Activated naive CD4-positive, alpha-beta T cell treated with anti-CD3 and anti-CD28 coated beads for 36 hours (primary cell): ENCODE measurements at regions not wholly inside any gene's neighbourhood (a gene's known extent, or its start where the extent isn't known, plus 50 kb on each side); places are given as distances from the start of the nearest gene placed in this dataset.

Source experiments
- CTCF ChIA-PET: fragments of 350-600 bp; sonication (Branson Sonifier 250); formaldehyde crosslinking; loops from one replicate; lab custom pipeline; 2021; ENCODE audit warnings: antibody characterized with exemption; lab: Charles Lee
- DNase-seq: peaks from one replicate; pipeline ENCODE4 v3.0.0-alpha.2; 2020
- H3K27ac Mint-ChIP-seq: one replicate; pipeline ENCODE4 v1.8.0; 2021; ENCODE audit warnings: mild to moderate bottlenecking, mixed read lengths
- H3K27me3 Mint-ChIP-seq: one replicate; pipeline ENCODE4 v1.8.0; 2021; ENCODE audit warnings: low read depth, mixed read lengths
- H3K36me3 Mint-ChIP-seq: one replicate; pipeline ENCODE4 v1.8.0; 2021; ENCODE audit warnings: low read depth, mixed read lengths
- H3K4me1 Mint-ChIP-seq: one replicate; pipeline ENCODE4 v1.8.0; 2021; ENCODE audit warnings: low read depth, mixed read lengths
- H3K4me3 Mint-ChIP-seq: one replicate; pipeline ENCODE4 v1.8.0; 2021; ENCODE audit warnings: mild to moderate bottlenecking, moderate library complexity, mixed read lengths
- H3K9me3 Mint-ChIP-seq: one replicate; pipeline ENCODE4 v1.8.0; 2021; ENCODE audit warnings: mixed read lengths
- intact Hi-C: fragments of 100-400 bp; cut with micrococcal nuclease; formaldehyde crosslinking; loops from one replicate; pipeline ENCODE4 v1.15.1; 2023

DNA sequence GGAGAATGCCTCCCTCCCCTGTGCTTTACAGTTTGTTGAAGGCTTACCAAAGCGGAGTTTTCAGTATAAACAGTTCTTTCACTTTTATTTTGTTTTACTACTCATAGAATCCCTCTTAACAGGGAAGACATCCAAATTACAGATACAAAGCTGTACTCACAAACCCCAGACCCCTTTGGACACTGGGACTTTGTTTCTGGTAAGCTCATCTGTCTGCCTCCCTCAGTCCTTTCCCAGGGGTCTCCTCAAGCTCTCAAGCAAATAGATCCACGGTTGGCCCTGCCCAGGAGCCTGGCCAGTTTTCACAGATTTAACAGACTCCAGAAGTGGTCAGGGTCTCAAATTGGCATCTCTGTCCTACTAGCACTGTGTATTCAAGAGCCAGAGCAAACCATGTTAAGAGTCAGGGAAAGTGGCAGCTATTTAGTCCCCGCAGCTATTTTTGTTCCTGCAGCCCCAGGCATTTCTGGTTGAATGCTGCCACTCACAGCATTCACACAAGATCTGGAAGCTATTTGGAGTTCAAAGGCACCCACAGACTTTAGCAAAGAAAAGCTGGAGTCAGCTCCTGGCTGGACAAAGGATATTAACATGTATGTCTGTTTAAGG, 54.2 kb downstream of the TMEM100 start:
- Mint-ChIP-seq H3K9me3 (peaks cover 2% of the 10 kb centered on the region), H3K27me3 (peaks cover 14% of the 10 kb centered on the region), H3K36me3 (no peaks in the 10 kb centered on the region), H3K4me1 (peaks cover 6% of the 10 kb centered on the region), H3K4me3 (no peak overlapping the region), H3K27ac (no peak overlapping the region)
- intact Hi-C loops = no loop called here
- no peak for DNase-seq
- CTCF ChIA-PET = interaction anchor here (1.0 kb wide), 1 partner anchor 46 kb away, joined by 3 read pairs; no protein-coding TSS in a partner anchor

DNA sequence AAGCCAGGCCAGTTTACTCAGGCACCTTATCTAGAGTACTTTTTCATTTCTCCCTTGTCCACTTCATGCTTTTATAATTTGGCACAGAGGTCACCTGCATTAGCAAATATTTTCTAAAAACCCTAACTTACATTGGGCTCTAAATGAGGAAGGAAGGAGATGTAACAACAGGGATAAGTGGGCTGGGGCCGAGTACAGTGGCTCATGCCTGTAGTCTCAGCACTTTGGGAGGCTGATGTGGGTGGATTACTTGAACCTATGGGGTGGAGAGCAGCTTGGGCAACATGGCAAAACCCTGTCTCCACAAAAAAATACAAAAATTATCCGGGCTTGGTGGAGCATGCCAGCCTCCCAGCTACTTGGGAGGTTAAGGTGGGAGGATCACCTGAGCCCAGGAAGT, 55.9 kb downstream of the TMEM100 start:
- no peaks in the 10 kb centered on the region for H3K36me3 Mint-ChIP-seq

GRCh38 chr17:55664287-55664686, 58.4 kb downstream of the TMEM100 start:
- no peak overlapping the region for H3K27ac Mint-ChIP-seq
- no peaks in the 10 kb centered on the region for H3K36me3 Mint-ChIP-seq
- H3K9me3 Mint-ChIP-seq = no peaks in the 10 kb centered on the region

More for the DNA sequence above, 55.9 kb downstream of the TMEM100 start:
- Mint-ChIP-seq H3K4me1 (no peaks in the 10 kb centered on the region), H3K27me3 (peaks cover 19% of the 10 kb centered on the region), H3K9me3 (no peaks in the 10 kb centered on the region), H3K4me3 (no peak overlapping the region), H3K27ac (no peak overlapping the region)
- DNase-seq = no peak
- intact Hi-C loops = no loop called here
- CTCF ChIA-PET = no interaction called here

DNA sequence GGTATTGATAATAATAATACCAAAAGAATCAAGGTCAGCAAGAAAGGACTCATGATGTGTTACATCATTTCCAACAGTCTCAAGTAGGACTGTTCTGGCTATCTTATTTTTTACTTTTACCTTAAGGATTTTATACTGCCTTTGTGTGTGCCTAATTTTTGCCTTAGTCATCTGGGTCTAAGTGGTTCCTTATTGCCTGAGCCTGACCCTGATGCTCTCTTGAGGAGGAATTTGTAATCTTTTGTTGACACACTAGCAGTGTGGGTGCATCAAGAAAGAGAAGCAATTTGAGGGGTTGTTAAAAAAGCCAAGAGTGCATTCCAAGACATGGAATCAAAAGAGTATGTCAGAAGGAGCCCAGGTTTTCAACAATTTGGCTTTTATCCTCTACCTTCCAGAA, 59.3 kb downstream of the TMEM100 start:
- Mint-ChIP-seq H3K9me3 (no peaks in the 10 kb centered on the region), H3K27me3 (peaks cover 11% of the 10 kb centered on the region), H3K36me3 (no peaks in the 10 kb centered on the region), H3K4me3 (no peak overlapping the region), H3K4me1 (no peaks in the 10 kb centered on the region), H3K27ac (no peak overlapping the region)
- no peak for DNase-seq
- CTCF ChIA-PET = no interaction called here
- intact Hi-C loops = no loop called here

More at GRCh38 chr17:55664287-55664686, 58.4 kb downstream of the TMEM100 start:
- Mint-ChIP-seq H3K27me3 (peaks cover 11% of the 10 kb centered on the region), H3K4me1 (no peaks in the 10 kb centered on the region), H3K4me3 (no peak overlapping the region)
- intact Hi-C loops = no loop called here
- CTCF ChIA-PET = no interaction called here
- no peak for DNase-seq

DNA sequence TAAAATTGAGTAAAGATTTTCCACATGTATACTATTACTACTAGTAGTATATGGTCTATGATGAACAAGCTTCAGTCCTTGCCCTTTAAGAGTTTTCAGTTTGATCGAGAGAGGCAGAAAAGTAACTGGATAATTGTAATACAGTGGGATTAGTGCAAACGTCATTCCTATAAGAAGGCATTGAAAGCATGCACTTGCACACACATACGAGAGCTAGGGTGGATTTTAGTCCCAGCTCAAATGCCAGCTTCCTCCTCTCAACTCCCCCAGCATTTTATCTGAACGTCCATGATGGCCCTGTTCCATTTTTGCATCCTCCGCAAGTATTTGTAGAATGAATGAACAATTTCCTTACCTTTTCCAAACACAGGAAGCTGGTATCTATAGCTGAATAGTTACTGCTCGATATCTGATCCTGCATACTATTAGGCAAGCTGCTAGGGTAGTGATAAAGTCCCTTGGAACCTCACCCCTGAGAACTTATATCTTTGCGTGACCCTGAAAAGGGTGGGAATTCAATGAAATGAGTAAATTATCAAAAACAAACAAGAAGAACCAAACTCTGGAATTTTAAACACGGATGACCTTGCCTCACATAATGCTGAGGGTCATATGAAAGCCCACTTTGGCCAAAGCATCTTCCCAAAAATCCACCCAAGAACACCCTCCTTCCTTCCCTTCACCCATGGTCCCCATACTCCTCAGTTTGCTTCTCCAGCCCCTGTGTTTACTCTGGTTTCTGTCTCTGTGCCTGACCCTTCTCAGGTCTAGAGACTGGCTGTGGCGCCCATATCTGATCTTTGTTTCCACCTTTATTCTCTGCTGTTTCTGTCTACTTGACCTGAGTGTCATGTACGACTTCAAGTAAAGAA, 60.5 kb downstream of the TMEM100 start:
- Mint-ChIP-seq H3K4me1 (no peaks in the 10 kb centered on the region), H3K27me3 (peaks cover 16% of the 10 kb centered on the region), H3K9me3 (no peaks in the 10 kb centered on the region), H3K27ac (no peak overlapping the region), H3K4me3 (no peak overlapping the region), H3K36me3 (no peaks in the 10 kb centered on the region)
- no peak for DNase-seq
- intact Hi-C loops = no loop called here
- CTCF ChIA-PET = no interaction called here

DNA sequence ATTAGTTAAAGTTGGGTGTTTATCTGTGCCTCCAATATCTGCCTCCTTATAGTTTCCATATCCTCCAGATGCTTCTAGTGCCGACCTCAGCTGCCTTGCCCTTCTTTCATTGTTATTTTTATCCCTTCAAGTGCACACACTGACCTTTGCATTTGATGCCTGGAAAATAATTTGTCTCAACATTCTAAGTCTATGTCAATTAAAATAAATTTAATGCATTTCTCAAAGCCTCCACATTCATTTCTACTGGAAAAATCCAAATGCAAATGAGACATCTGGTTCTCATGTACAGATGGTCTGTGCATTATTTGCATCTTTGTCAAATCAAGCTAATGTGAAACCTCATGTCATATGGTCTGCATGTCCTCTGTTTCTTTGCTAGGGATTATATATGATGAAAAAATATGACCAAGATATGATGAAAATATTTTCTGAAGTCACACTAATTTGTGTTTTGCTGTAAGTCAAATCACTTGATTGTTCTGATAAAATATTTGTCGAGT, 61.4 kb downstream of the TMEM100 start:
- intact Hi-C loops = no loop called here
- H3K36me3 Mint-ChIP-seq = no peaks in the 10 kb centered on the region
- no peak for DNase-seq
- H3K9me3 Mint-ChIP-seq = no peaks in the 10 kb centered on the region
- H3K27me3 Mint-ChIP-seq = peaks cover 12% of the 10 kb centered on the region
- H3K4me1 Mint-ChIP-seq = no peaks in the 10 kb centered on the region
- CTCF ChIA-PET = no interaction called here
- H3K4me3 Mint-ChIP-seq = no peak overlapping the region
- no peak overlapping the region for H3K27ac Mint-ChIP-seq

DNA sequence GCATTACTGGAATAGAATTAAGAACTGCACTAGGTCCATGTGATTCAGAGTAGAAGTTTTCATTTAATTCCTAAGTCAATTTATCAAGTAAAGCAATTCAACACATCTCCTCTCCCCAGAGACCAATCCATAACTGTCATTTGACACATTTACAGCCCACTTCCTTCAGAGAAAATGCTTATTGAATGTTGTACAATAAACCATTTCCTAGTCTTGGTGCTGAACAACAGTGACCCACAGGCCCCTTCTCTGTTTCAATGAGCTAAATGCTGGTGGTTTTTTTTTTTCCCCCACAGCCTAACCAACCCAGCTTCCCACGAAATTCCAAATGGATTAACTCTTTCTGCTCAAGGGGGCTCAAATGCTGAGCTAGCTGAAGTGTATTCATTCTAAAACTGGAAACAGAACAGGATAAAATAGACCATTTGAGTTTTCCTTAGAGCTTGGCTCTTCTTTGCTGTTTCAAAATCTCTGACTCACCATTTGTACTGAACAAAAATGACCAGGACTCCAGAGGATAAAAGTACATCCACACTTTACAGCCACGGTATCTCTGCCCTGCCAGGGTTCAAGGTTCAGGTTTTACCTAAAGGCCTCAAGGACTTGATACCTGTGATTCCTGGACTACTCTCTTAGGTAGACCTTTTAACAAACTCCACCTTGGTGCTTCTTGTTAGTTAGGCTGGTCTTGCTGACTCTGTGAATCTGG, 62.3 kb downstream of the TMEM100 start:
- H3K36me3 Mint-ChIP-seq = no peaks in the 10 kb centered on the region
- H3K4me1 Mint-ChIP-seq = no peaks in the 10 kb centered on the region
- H3K27ac Mint-ChIP-seq = no peak overlapping the region
- intact Hi-C loops = no loop called here
- CTCF ChIA-PET = interaction anchor here (0.5 to 0.6 kb wide), 2 partner anchors 114 to 115 kb away, joined by 3 read pairs; no protein-coding TSS in a partner anchor
- no peak for DNase-seq
- peaks cover 14% of the 10 kb centered on the region for H3K27me3 Mint-ChIP-seq
- no peak overlapping the region for H3K4me3 Mint-ChIP-seq
- no peaks in the 10 kb centered on the region for H3K9me3 Mint-ChIP-seq

DNA sequence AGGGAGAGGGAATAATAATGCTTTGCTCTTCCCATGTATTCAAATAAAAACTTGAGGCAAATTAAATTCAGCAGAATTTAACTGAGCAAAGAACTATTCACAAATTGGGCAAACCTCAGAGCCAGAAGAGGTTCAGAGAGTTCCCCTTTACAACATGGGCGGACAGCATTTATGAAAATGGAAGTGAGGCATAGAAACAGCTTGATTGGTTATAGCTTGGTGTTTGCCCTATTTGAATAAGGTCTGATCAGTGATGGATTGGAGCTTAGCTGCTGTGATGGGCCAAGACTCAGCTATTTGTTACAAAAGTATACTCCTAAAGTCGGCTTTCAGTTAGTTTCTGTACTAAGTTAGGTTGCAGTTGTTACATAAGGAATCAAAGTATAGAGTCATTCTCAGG, 63.0 kb downstream of the TMEM100 start:
- peaks cover 15% of the 10 kb centered on the region for H3K27me3 Mint-ChIP-seq

GRCh38 chr17:55655777-55656176, 66.9 kb downstream of the TMEM100 start:
- Mint-ChIP-seq H3K9me3 (no peaks in the 10 kb centered on the region), H3K4me3 (no peak overlapping the region), H3K4me1 (no peaks in the 10 kb centered on the region), H3K36me3 (no peaks in the 10 kb centered on the region), H3K27ac (no peak overlapping the region), H3K27me3 (peaks cover 19% of the 10 kb centered on the region)
- no peak for DNase-seq
- intact Hi-C loops = no loop called here
- CTCF ChIA-PET = no interaction called here

More for the DNA sequence above, 63.0 kb downstream of the TMEM100 start:
- CTCF ChIA-PET = interaction anchor here (0.6 kb wide), 1 partner anchor 113 kb away, joined by 3 read pairs; no protein-coding TSS in a partner anchor
- H3K4me1 Mint-ChIP-seq = no peaks in the 10 kb centered on the region
- intact Hi-C loops = no loop called here
- H3K4me3 Mint-ChIP-seq = no peak overlapping the region
- no peak overlapping the region for H3K27ac Mint-ChIP-seq
- H3K9me3 Mint-ChIP-seq = no peaks in the 10 kb centered on the region
- DNase-seq = no peak
- no peaks in the 10 kb centered on the region for H3K36me3 Mint-ChIP-seq

GRCh38 chr17:55654821-55655220, 67.8 kb downstream of the TMEM100 start:
- CTCF ChIA-PET = no interaction called here
- Mint-ChIP-seq H3K27me3 (peaks cover 26% of the 10 kb centered on the region), H3K36me3 (no peaks in the 10 kb centered on the region), H3K4me1 (no peaks in the 10 kb centered on the region), H3K27ac (no peak overlapping the region), H3K4me3 (no peak overlapping the region), H3K9me3 (no peaks in the 10 kb centered on the region)
- intact Hi-C loops = no loop called here
- no peak for DNase-seq

DNA sequence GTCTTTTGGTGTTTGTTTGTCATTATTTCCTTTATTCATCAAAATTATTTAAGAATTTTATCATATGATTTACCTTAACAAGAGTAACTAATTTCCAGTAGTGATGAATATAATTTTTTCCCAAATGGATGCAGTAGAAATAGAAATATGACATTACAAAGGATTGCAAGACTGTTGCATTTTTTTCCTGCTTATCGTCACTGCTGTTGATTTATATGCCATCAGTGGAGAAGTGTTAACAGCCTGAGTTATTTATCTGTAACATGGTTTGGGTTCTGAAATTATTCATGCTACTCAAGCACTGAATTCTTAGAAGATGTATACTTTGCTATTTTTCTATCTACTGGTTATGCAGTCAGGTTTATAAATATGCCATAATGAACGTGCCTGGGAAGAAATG, 68.6 kb downstream of the TMEM100 start:
- Mint-ChIP-seq H3K4me1 (no peaks in the 10 kb centered on the region), H3K9me3 (no peaks in the 10 kb centered on the region), H3K36me3 (no peaks in the 10 kb centered on the region), H3K27me3 (peaks cover 30% of the 10 kb centered on the region), H3K27ac (no peak overlapping the region), H3K4me3 (no peak overlapping the region)
- intact Hi-C loops = no loop called here
- DNase-seq = no peak
- CTCF ChIA-PET = no interaction called here

- Mint-ChIP-seq H3K4me3 (no peak overlapping the region), H3K9me3 (no peaks in the 10 kb centered on the region), H3K36me3 (no peaks in the 10 kb centered on the region), H3K27me3 (peaks cover 24% of the 10 kb centered on the region), H3K27ac (no peak overlapping the region), H3K4me1 (no peaks in the 10 kb centered on the region)
- intact Hi-C loops = no loop called here
- no peak for DNase-seq
- CTCF ChIA-PET = no interaction called here
These were observed 69.8 kb downstream of the TMEM100 start for GRCh38 chr17:55652825-55653224.
